ENCODE measurements at regions not wholly inside any gene's neighbourhood (a gene's known extent, or its start where the extent isn't known, plus 50 kb on each side); places are given as distances from the start of the nearest gene placed in this dataset.

DNA sequence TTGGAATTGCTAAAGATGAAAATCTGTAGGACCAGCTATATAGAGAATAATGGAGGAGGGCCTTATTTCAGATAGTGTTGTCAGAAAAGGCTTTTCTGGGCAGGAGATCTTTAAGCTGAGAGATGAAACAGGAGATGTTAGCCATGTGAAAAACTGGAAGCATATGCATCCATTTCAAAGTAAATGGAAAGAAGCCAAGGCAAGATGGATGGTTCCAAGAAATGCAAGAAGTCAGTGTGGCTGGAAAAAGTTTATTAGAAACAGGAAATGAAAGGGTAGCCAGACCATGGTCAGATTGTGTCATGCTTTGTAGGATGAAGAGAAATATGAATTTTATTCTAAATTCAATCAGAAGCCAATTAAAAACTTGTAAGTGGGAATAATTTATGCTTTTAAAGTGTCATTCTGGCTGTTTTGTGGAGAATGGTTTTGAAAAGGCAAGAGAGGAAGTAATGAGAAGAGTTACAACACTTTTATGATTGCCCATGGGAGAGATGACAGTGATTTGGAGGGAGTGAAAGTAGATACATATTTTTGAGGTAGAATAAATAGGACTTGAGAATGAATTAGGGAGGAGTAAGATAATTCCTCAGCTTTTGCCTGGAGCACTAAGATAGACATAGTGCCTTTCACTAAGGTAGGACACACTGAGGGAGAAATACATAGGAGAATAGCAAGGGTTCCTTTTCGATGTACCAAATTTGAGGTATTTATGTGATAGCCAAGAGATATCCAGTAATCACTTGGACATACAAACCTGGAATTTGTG is 620.1 kb downstream of the HTR1B start:
- FAIRE-seq (no peak), ATAC-seq (no peak), DNase-seq (ENCODE audit: low spot score) (no peak)
- in situ Hi-C loops (cut with HindIII; ENCODE audit: extremely low pct_ligation_motif_present, low pct_unique_long_range_greater_than_20kb): no loop called here
- Histone ChIP-seq H3K4me3 (replicated peaks in 1 of 3; ENCODE audit: insufficient read depth in 1 of 3, low read depth in 2 of 3, low read length in 3 of 3) (no peak overlapping the region), H3K4me1 (ENCODE audit: insufficient read depth, low read length) (no peaks in the 10 kb centered on the region), H3K36me3 (replicated peaks in 1 of 2; ENCODE audit: control insufficient read depth in 1 of 2, insufficient read depth in 2 of 2, low read length in 2 of 2) (no peaks in the 10 kb centered on the region), H3K9ac (ENCODE audit: insufficient read depth, low read depth, low read length) (no peak overlapping the region), H4K20me1 (ENCODE audit: insufficient read depth, low read length) (no peaks in the 10 kb centered on the region), H3K27ac (ENCODE audit: extremely low read length, insufficient read depth, low read length) (no peak overlapping the region), H2AFZ (ENCODE audit: low read length) (no peak overlapping the region), H3K4me2 (ENCODE audit: low read depth, low read length) (no peak overlapping the region), H3K27me3 (ENCODE audit: control insufficient read depth in 1 of 2, insufficient read depth in 2 of 2, low read length in 2 of 2) (no peaks in the 10 kb centered on the region), H3K9me3 (ENCODE audit: low read length) (no peaks in the 10 kb centered on the region; the same call in 1 of the 2 replicates), H3K79me2 (ENCODE audit: insufficient read depth, low read length) (no peaks in the 10 kb centered on the region)
- intact Hi-C loops (cut with micrococcal nuclease; ENCODE audit: unreplicated experiment): no loop called here
- 0% methylated on average over 1 of the region's 1 CpG for WGBS (ENCODE audit: low lambda C conversion rate)
- CTCF ChIA-PET (ENCODE audit: low intra/inter-chr PET ratio, low total read pairs): no interaction called here
- POLR2A ChIA-PET: no interaction called here
- BruUV-seq (replicated peaks): no TSS peak
- TF ChIP-seq SMARCE1 (IDR thresholded peaks at IDR 0.05; ENCODE audit: borderline replicate concordance) (no peak), TCF12 (IDR thresholded peaks at IDR 0.05) (no peak), TCF12 (CRISPR knock-in tag; IDR thresholded peaks at IDR 0.05) (no peak), ZSCAN9 (CRISPR knock-in tag; IDR thresholded peaks at IDR 0.05; ENCODE audit: borderline replicate concordance) (no peak), HDAC2 (CRISPR knock-in tag; IDR thresholded peaks at IDR 0.05) (no peak), TRAFD1 (CRISPR knock-in tag; IDR thresholded peaks at IDR 0.05; ENCODE audit: borderline replicate concordance) (no peak), ERF (CRISPR knock-in tag; IDR thresholded peaks at IDR 0.05) (no peak), NPAS2 (CRISPR knock-in tag; IDR thresholded peaks at IDR 0.05; ENCODE audit: borderline replicate concordance) (no peak), MAFK (conservative IDR thresholded peaks at IDR 0.05 in 1 of 2, IDR thresholded peaks at IDR 0.05 in 1 of 2; ENCODE audit: low read length in 2 of 2) (no peak), JUN (CRISPR knock-in tag; IDR thresholded peaks at IDR 0.05) (no peak), CSRNP2 (CRISPR knock-in tag; conservative IDR thresholded peaks at IDR 0.05; ENCODE audit: low read depth) (no peak), MTF1 (CRISPR knock-in tag; IDR thresholded peaks at IDR 0.05) (no peak), HBP1 (CRISPR knock-in tag; IDR thresholded peaks at IDR 0.05; ENCODE audit: low read depth) (no peak), ZFX (CRISPR knock-in tag; IDR thresholded peaks at IDR 0.05; ENCODE audit: low read depth) (no peak)
- TF ChIP-seq, protein P1, sequence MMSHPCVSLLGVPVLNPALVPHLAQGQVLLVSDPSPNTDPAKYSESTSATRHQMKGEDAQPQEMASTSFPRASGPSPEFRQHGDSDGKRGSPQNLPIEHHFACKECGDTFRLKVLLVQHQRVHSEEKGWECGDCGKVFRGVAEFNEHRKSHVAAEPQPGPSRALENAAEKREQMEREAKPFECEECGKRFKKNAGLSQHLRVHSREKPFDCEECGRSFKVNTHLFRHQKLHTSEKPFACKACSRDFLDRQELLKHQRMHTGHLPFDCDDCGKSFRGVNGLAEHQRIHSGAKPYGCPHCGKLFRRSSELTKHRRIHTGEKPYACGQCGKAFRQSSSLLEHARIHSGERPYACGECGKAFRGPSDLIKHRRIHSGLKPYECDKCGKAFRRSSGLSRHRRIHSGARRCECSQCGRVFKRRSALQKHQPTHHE (CRISPR knock-in tag; IDR thresholded peaks at IDR 0.05; ENCODE audit: borderline replicate concordance): no peak
- TF ChIP-seq, protein P2, sequence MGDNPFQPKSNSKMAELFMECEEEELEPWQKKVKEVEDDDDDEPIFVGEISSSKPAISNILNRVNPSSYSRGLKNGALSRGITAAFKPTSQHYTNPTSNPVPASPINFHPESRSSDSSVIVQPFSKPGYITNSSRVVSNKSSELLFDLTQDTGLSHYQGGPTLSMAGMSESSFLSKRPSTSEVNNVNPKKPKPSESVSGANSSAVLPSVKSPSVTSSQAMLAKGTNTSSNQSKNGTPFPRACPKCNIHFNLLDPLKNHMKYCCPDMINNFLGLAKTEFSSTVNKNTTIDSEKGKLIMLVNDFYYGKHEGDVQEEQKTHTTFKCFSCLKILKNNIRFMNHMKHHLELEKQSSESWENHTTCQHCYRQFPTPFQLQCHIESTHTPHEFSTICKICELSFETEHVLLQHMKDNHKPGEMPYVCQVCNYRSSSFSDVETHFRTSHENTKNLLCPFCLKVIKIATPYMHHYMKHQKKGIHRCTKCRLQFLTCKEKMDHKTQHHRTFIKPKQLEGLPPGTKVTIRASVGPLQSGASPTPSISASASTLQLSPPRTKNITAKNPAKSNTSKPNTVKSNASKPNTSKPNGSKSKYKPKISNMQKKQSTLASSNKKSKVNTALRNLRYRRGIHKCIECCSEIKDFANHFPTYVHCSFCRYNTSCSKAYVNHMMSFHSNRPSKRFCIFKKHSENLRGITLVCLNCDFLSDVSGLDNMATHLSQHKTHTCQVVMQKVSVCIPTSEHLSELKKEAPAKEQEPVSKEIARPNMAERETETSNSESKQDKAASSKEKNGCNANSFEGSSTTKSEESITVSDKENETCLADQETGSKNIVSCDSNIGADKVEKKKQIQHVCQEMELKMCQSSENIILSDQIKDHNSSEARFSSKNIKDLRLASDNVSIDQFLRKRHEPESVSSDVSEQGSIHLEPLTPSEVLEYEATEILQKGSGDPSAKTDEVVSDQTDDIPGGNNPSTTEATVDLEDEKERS (CRISPR knock-in tag; IDR thresholded peaks at IDR 0.05): no peak

Data from HepG2 (cell line).